ENCODE measurements at regions not wholly inside any gene's neighbourhood (a gene's known extent, or its start where the extent isn't known, plus 50 kb on each side); places are given as distances from the start of the nearest gene placed in this dataset.

GRCh38 chr2:129199501-129199900 is 780.0 kb upstream of the RAB6C start:
- TF ChIP-seq, protein P1, sequence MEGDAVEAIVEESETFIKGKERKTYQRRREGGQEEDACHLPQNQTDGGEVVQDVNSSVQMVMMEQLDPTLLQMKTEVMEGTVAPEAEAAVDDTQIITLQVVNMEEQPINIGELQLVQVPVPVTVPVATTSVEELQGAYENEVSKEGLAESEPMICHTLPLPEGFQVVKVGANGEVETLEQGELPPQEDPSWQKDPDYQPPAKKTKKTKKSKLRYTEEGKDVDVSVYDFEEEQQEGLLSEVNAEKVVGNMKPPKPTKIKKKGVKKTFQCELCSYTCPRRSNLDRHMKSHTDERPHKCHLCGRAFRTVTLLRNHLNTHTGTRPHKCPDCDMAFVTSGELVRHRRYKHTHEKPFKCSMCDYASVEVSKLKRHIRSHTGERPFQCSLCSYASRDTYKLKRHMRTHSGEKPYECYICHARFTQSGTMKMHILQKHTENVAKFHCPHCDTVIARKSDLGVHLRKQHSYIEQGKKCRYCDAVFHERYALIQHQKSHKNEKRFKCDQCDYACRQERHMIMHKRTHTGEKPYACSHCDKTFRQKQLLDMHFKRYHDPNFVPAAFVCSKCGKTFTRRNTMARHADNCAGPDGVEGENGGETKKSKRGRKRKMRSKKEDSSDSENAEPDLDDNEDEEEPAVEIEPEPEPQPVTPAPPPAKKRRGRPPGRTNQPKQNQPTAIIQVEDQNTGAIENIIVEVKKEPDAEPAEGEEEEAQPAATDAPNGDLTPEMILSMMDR (conservative IDR thresholded peaks at IDR 0.05; ENCODE audit: low read depth, low read length) = no peak
- no peak for TF ChIP-seq EZH2 (IDR thresholded peaks at IDR 0.05; ENCODE audit: low read length, unreplicated experiment)
